DMS79 treated with DMSO at 0.1 percent for 48 hours (cell line): ENCODE measurements at regions not wholly inside any gene's neighbourhood (a gene's known extent, or its start where the extent isn't known, plus 50 kb on each side); places are given as distances from the start of the nearest gene placed in this dataset.

Source experiments
- DNase-seq: peaks from one replicate; lab custom pipeline; 2025; lab: John Stamatoyannopoulos, UW

DNA sequence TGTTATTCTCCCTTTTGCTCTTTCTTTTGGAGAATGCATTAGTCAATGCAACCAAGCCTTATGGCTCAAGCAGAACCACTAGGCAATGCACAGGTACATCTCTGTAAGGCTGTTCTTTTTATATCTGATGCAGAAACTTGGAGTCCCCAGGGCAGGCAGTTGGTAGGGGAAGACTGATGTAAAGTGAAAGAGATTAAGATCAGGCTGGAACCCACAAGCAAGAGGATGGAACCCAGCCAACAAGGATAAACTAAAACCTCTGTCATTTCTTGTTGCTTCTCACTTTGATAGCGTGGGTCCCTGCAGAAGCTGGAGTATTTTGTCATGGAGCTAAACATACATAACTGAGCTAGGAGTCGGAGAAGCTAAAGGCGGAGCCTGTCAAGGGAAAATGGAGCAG is 142.9 kb downstream of the GPAM start:
- no peak for DNase-seq

DNA sequence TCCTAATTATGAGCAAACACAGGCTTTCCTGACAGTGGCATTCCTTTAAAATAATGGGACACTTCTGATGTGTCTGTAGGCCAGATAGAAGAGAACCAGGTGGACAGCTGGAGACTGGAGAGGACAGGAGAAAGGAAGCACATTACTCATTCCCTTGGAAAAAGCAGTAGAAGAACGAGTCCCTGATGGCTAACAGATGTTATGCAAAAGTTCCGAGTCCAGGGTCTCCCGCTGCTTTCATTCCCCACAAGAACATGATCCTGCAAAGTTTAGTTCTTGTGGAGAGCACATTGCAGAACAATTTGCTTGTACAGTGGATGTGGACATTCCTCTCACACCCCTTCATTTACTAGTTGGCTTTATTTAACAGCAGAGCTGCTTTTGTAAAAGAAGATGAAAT is 137.6 kb downstream of the GPAM start:
- no peak for DNase-seq

DNA sequence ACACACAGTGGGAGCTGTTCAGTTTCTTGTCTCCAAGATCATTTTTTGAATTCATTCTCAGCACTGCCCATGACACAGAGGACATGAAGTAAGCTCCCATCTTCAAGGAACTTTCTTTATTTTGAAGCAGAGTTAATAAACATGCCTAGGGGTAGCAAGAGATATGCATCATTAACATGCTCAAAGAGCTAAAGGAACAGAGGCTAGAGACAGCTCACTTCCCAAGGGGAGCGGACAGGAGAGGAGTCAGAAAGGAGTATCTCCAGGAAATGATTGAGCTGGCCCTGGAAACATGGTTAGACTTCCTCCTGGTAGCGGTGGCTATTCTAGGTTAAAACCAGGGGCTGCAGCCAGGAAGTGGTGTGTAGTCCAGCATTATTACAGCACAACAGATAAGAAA is 135.9 kb downstream of the GPAM start:
- DNase-seq, result no peak

DNA sequence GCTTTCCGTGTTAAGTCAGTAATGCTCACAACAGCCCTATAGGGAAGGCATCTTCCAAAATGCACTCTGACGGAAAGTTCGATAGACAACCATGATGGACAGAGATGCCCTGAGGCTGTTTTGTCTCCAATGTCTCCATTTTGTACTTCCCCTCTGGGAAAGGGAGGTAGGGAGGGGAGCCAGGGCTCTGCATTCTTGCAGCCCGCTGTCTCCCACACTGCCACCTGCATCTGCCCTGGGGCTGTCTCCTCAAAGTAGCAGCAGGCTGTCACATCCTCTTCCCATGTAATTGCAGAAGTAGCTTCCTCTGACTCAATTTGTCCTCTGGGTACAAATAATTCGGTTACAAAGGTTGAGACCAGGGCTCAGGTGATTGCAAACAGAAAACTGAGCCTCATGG is 131.4 kb downstream of the GPAM start:
- DNase-seq, result no peak

DNA sequence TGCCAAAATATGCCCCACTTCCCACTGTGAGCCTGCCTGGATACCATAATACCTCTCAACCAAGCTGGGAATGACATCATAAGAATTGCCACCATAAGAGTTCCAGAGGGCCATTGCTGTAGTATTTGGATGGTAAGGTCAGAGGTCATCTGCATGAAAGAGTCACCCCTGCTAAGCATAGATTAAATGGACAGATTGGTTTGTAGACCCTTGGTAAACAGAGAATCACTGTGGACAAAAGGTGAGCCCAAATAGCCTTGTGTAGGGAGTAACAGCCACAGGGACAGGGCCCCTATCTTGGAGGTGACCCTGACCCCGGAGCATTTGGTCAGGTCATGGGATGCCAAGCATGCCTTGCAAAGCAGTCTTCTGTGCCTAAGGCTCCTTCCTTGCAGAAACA is 129.7 kb downstream of the GPAM start:
- DNase-seq, result no peak

DNA sequence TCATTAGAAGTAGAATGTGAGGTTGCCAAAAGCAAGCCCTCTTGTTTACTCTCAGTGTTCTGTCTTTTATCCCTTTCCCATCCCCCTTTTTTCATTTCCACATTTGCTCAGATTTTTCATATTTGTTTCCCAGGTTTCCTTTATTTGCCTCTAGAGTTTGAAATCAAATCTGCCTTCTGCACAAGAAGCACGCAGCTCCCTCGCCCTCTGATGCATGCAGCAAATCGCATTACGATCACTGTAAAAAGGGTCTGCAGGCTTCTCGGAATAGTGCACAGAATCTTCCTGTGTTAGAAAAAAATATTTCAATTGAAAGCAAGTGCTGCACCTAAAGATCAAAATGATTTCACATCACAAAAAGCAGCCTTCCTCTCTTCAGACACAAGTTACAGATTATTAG is 129.0 kb downstream of the GPAM start:
- no peak for DNase-seq

- no peak for DNase-seq
These were observed 126.5 kb downstream of the GPAM start for GRCh38 chr10:112057072-112057471.

- DNase-seq, result no peak
These were observed 124.3 kb downstream of the GPAM start for GRCh38 chr10:112059220-112059619.

DNA sequence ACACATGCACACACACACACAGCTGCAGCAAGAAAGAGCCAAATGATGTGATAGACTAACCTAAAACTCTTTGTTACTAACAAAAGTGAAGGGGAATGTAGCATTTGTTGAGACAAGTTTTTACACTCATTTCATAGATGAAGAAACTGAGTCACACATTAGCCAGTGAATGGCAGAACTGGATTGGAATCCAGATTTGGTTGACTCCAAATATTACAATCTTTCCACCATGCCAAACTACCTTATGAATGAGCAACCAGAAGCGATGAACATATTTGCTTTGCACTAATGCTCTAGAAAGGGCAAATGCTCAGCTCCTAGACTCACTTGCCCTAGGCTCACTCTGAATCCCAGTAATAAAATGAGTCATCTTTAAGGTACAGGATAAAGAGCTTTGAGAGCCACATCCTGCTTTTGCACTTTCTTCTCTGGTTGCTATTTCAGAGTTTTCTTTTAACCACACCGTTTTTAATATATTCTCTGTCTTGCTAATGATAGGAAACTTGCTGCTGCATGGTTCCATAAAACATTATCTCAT is 111.9 kb downstream of the GPAM start:
- DNase-seq, result no peak

DNA sequence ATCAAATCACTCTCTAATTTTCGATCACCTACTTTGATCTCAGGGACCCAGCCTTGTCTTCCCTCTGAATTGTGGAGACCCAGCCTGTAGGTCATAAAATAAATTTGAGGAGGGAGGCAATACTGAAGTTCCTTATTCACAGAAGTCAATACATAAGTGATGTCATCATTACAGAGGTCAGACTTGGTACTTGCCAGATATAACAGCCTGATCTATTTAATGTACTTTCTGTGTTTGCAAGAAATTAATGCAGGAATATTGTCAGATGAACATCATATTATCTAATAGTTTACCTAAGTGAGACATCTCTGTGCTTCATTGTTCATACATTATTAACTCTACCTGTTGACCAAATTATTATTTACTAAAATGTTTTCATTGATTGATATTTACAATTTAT is 105.6 kb downstream of the GPAM start:
- DNase-seq, result no peak

- DNase-seq, result peak; percentile 1
These were observed 103.3 kb downstream of the GPAM start for GRCh38 chr10:112080231-112080630.

- DNase-seq, result peak; percentile 33
These were observed 101.4 kb downstream of the GPAM start for GRCh38 chr10:112082120-112082519.

DNA sequence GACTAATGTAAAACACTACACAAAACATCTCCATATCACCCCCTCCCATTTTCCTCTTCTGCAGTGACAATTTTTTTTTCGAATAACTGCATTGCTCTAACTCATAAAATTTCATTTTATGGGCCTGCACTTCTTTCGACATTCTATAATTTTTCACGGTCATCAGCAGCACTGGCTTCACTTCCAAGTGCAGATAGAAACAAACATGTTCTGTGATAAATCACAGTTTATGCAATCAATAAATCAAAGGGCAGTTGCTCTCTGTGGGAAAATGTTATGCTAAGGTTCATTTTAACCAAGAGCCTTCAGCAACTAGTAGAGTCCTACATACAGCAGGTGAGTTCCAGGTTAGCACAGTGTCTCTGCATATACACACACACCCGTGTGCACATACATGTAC is 100.1 kb downstream of the GPAM start:
- DNase-seq, result no peak

- DNase-seq, result no peak
These were observed 95.6 kb downstream of the GPAM start for GRCh38 chr10:112087953-112088456.

DNA sequence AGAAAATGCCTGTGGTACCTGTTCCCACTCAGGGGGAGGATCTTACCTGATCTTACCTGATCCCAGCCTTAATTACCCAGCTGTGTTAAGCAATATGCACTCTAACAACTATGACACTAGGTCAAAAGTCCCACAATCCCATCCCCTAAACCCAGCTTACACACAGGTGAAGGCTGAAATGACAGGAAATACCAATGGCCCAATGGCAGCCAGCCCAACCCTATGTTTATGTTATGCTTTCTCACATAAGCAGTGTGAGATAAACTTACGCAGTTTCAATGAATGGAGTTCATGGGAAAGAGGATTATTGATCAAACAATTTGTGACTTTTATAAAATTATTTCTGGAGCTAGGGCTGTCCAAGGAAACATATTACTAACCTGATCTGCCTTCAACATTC is 91.9 kb downstream of the GPAM start:
- DNase-seq, result no peak

DNA sequence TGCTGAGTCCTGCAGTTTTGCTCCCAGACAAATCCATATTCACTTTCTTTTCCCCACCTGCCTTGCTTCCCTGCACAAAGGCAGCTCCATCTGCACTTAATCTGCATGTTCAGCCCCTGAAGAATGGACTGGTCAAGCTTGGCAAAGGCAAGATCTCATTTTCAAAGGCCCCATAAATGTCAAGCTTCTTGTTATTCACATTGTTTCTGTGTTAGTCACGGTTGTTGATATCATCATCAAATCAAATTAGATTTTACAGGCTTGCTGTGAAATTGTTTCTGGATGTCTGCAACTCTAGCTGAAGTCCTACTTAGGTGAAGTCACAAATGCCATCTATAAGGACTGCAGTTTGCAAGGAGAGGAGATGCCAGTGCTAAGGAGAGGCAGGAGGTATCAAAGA is 91.0 kb downstream of the GPAM start:
- no peak for DNase-seq

GRCh38 chr10:112094984-112095383 is 88.6 kb downstream of the GPAM start:
- DNase-seq, result no peak

DNA sequence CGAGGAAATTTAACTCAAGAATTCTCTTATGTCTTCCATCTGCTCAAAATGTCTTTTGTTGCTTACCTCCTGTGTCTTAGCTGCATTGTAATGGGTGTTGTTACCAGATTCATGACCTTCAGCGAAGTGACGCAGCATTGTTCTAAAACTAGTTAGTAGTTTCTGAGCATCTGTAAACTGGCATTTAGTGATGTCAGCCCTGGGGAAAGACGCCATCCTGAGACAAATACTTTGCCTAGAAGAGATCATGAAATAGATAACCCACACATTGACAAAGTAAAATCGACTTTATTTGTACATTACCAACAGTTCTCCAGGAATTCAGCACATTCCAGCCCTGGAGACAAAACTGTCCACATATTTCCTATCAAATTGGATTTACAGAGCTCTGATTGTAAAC is 87.8 kb downstream of the GPAM start:
- DNase-seq, result no peak

GRCh38 chr10:112098682-112099081 is 84.9 kb downstream of the GPAM start:
- peak; percentile 1 for DNase-seq
